K562 (cell line): ENCODE measurements at regions not wholly inside any gene's neighbourhood (a gene's known extent, or its start where the extent isn't known, plus 50 kb on each side); places are given as distances from the start of the nearest gene placed in this dataset.

Source experiments
- ATAC-seq: fragments of 200-7000 bp; cut with Tn5 transposase; 3 replicates; pipeline ENCODE4 v1.9.1; 2020; ENCODE audit warnings: moderate library complexity
- BruUV-seq: library from RNA; stranded (reverse); fragments of 400-500 nt; replicated peaks from 2 replicates; lab custom pipeline; 2021; lab: Mats Ljungman, UMichigan
- CTCF ChIA-PET: fragments of 300-600 bp; formaldehyde crosslinking; extraction: SDS; loops from one replicate; lab custom pipeline; 2021; ENCODE audit warnings: low intra/inter-chr PET ratio; lab: Yijun Ruan, JAX
- POLR2A ChIA-PET: fragments of 300-600, 350-650 bp; sonication (Branson Sonifier 250); formaldehyde crosslinking; extraction: SDS; loops from one replicate; lab custom pipeline; 2021; ENCODE audit warnings: antibody characterized with exemption, inconsistent platforms; lab: Yijun Ruan, JAX
- DNase-seq, 4 experiments: peaks; one replicate each; pipeline versions ENCODE4 v3.0.0 to v3.0.0-alpha.2; 2011 to 2018; ENCODE audit warnings: low spot score in 3 of 4, mixed read lengths in 3 of 4; ENCODE audit errors: extremely low read depth in 1 of 4
- FAIRE-seq: peaks from 2 replicates; lab custom pipeline; 2011; peaks lifted over from hg19 to GRCh38; lab: Jason Lieb, UNC
- H2AFZ ChIP-seq: 2 replicates; pipeline ENCODE4 v1.6.0; 2011; ENCODE audit warnings: low read depth, low read length, control low read depth, inconsistent platforms
- H3K27ac ChIP-seq: fragments of 200-600 bp; 3 replicates; pipeline ENCODE4 v1.8.0; 2011; ENCODE audit warnings: low read depth, mild to moderate bottlenecking, control low read depth, inconsistent platforms, low read length, moderate library complexity, mixed read lengths; ENCODE audit errors: extremely low read depth
- H3K27me3 ChIP-seq, 2 experiments: fragments of 300-600 bp in 1 of 2; 2 replicates in 1 of 2; 3 replicates in 1 of 2; pipeline versions ENCODE4 v1.6.0 to v1.8.0; 2011; ENCODE audit warnings: inconsistent platforms in 2 of 2, low read length in 2 of 2, mild to moderate bottlenecking in 1 of 2, mixed read lengths in 1 of 2, moderate library complexity in 1 of 2; ENCODE audit not compliant: control insufficient read depth in 2 of 2, insufficient read depth in 2 of 2
- H3K36me3 ChIP-seq: fragments of 300-600 bp; 3 replicates; pipeline ENCODE4 v1.8.0; 2011; ENCODE audit warnings: mild to moderate bottlenecking, low read length, inconsistent platforms; ENCODE audit not compliant: control insufficient read depth, insufficient read depth
- H3K4me1 ChIP-seq, 2 experiments: fragments of 200-600 bp in 1 of 2; replicated peaks in 1 of 2; 2 replicates in 1 of 2; 3 replicates in 1 of 2; pipeline versions ENCODE4 v1.5.1 to v1.8.0; 2011; ENCODE audit warnings: inconsistent platforms in 2 of 2, low read length in 2 of 2, mild to moderate bottlenecking in 1 of 2, mixed read lengths in 1 of 2, moderate library complexity in 1 of 2; ENCODE audit not compliant: control insufficient read depth in 2 of 2, insufficient read depth in 2 of 2
- H3K4me2 ChIP-seq: 2 replicates; pipeline ENCODE4 v1.6.1; 2011; ENCODE audit warnings: low read length, control low read depth, inconsistent platforms, mixed read lengths; ENCODE audit not compliant: insufficient read depth
- H3K4me3 ChIP-seq: fragments of 200-600 bp; sonication (generic), shearing (Covaris generic); 2 replicates; pipeline ENCODE4 v1.5.1; 2016; ENCODE audit warnings: control low read depth, inconsistent platforms
- H3K79me2 ChIP-seq: fragments of 200-600 bp; 3 replicates; pipeline ENCODE4 v1.8.0; 2011; ENCODE audit warnings: low read length, inconsistent platforms; ENCODE audit not compliant: control insufficient read depth, insufficient read depth
- H3K9ac ChIP-seq, 2 experiments: 2 replicates each; pipeline versions ENCODE4 v1.6.0 to v1.6.1; 2011; ENCODE audit warnings: low read depth in 2 of 2, low read length in 2 of 2, control low read depth in 1 of 2, inconsistent platforms in 1 of 2, mild to moderate bottlenecking in 1 of 2, mixed read lengths in 1 of 2; ENCODE audit not compliant: insufficient read depth in 1 of 2
- H3K9me1 ChIP-seq: one replicate; pipeline ENCODE4 v1.6.0; 2011; ENCODE audit warnings: inconsistent platforms, mild to moderate bottlenecking, low read length, moderate library complexity; ENCODE audit not compliant: control insufficient read depth, insufficient read depth
- H3K9me3 ChIP-seq: replicated peaks from 2 replicates; pipeline ENCODE4 v1.5.1; 2011; ENCODE audit warnings: low read depth, low read length, inconsistent platforms; ENCODE audit not compliant: control insufficient read depth, insufficient read depth
- H4K20me1 ChIP-seq: replicated peaks from 2 replicates; pipeline ENCODE4 v1.6.1; 2011; ENCODE audit warnings: low read length, inconsistent platforms, mixed read lengths; ENCODE audit not compliant: control insufficient read depth, insufficient read depth
- BMI1 ChIP-seq: fragments of 150-350 bp; IDR thresholded peaks from 2 replicates; pipeline ENCODE4 v1.6.1; 2014; ENCODE audit warnings: low read length
- DEAF1 ChIP-seq: fragments of 450-650 bp; formaldehyde crosslinking; IDR thresholded peaks from 2 replicates; pipeline ENCODE4 v1.4.0; 2020; ENCODE audit warnings: mild to moderate bottlenecking, moderate library complexity
- FOXM1 ChIP-seq, 2 experiments: fragments of 450-650 bp in 1 of 2; sonication (generic) in 1 of 2; formaldehyde crosslinking in 1 of 2; IDR thresholded peaks; 2 replicates each; pipeline versions ENCODE4 v1.6.1 to v1.9.0; 2017 to 2022; ENCODE audit warnings: low read depth in 2 of 2, mild to moderate bottlenecking in 2 of 2, missing genetic modification reagents in 1 of 2, moderate library complexity in 1 of 2
- GABPB1 ChIP-seq: sonication (generic); formaldehyde crosslinking; IDR thresholded peaks from 2 replicates; pipeline ENCODE4 v1.8.0; 2022; ENCODE audit warnings: mild to moderate bottlenecking, missing genetic modification reagents
- MBD1 ChIP-seq: fragments of 250-450 bp; sonication (Bioruptor Pico); IDR thresholded peaks from 2 replicates; pipeline ENCODE4 v1.8.0; 2022; ENCODE audit warnings: inconsistent platforms
- MCM5 ChIP-seq: fragments of 450-650 bp; IDR thresholded peaks from 2 replicates; pipeline ENCODE4 v1.6.1; 2016; ENCODE audit warnings: low read depth
- NFE2L1 ChIP-seq: fragments of 450-650 bp; IDR thresholded peaks from 2 replicates; pipeline ENCODE4 v1.6.1; 2016; ENCODE audit warnings: missing genetic modification characterization, low read depth, mild to moderate bottlenecking, missing compliant biosample characterization, moderate library complexity, borderline replicate concordance
- NR3C1 ChIP-seq: sonication (generic); formaldehyde crosslinking; IDR thresholded peaks from 2 replicates; pipeline ENCODE4 v1.8.1; 2022; ENCODE audit warnings: missing genetic modification reagents
- POLR2G ChIP-seq: fragments of 200-400 bp; formaldehyde crosslinking; IDR thresholded peaks from 2 replicates; pipeline ENCODE4 v1.6.1; 2017; ENCODE audit warnings: low read depth, mild to moderate bottlenecking, antibody characterized with exemption, low read length, moderate library complexity
- RBM34 ChIP-seq: fragments of 200-400 bp; formaldehyde crosslinking; IDR thresholded peaks from 2 replicates; pipeline ENCODE4 v1.6.1; 2018; ENCODE audit warnings: low read length, borderline replicate concordance; ENCODE audit not compliant: insufficient read depth
- RFX1 ChIP-seq: fragments of 450-650 bp; IDR thresholded peaks from 2 replicates; pipeline ENCODE4 v1.6.1; 2016; ENCODE audit warnings: mild to moderate bottlenecking, moderate library complexity
- SP1 ChIP-seq: sonication (generic); formaldehyde crosslinking; IDR thresholded peaks from 2 replicates; pipeline ENCODE4 v1.8.1; 2022; ENCODE audit warnings: mild to moderate bottlenecking, missing genetic modification reagents
- SRSF7 ChIP-seq: fragments of 200-400 bp; formaldehyde crosslinking; optimal IDR thresholded peaks from 2 replicates; pipeline ENCODE3; 2017; ENCODE audit warnings: mild to moderate bottlenecking, low read depth, low read length
- ZKSCAN8 ChIP-seq: fragments of 200-800 bp; sonication (Bioruptor generic); IDR thresholded peaks from 2 replicates; pipeline ENCODE4 v1.6.1; 2016; ENCODE audit warnings: missing genetic modification characterization, missing compliant biosample characterization
- ZNF124 ChIP-seq: sonication (generic); formaldehyde crosslinking; IDR thresholded peaks from 2 replicates; pipeline ENCODE4 v1.8.1; 2022; ENCODE audit warnings: missing genetic modification reagents
- ZNF140 ChIP-seq: fragments of 250-450 bp; sonication (Bioruptor Pico); IDR thresholded peaks from 2 replicates; pipeline ENCODE4 v1.8.0; 2021; ENCODE audit warnings: moderate library complexity, mild to moderate bottlenecking, inconsistent platforms
- ZNF143 ChIP-seq: sonication (generic); formaldehyde crosslinking; IDR thresholded peaks from 2 replicates; pipeline ENCODE4 v1.9.0; 2022; ENCODE audit warnings: mild to moderate bottlenecking, missing genetic modification reagents
- ZNF316 ChIP-seq: fragments of 450-650 bp; IDR thresholded peaks from 2 replicates; pipeline ENCODE4 v1.6.1; 2016
- WGBS: fragments of 100-300 bp; shearing (Covaris generic); methylation state at CpG from one replicate; pipeline ENCODE4 v1.1.6; 2016; ENCODE audit warnings: low coverage, mixed read lengths; ENCODE audit not compliant: insufficient coverage; ENCODE audit errors: missing lambda C conversion rate; 5-methylcytosine and 5-hydroxymethylcytosine counted together
- in situ Hi-C: fragments of 300-500 bp; cut with MboI; formaldehyde crosslinking; loops from 4 replicates; pipeline ENCODE4 v1.15.0; 2018; ENCODE audit warnings: inconsistent platforms, mixed read lengths
- intact Hi-C: fragments of 100-400 bp; cut with micrococcal nuclease; formaldehyde crosslinking; loops from 2 replicates; pipeline ENCODE4 v1.14.2; 2022

GRCh38 chr4:123308667-123309066 is 87.9 kb upstream of the SPRY1 start:
- H3K9me1 ChIP-seq = no peaks in the 10 kb centered on the region
- ATAC-seq (no peak), FAIRE-seq (no peak), DNase-seq (no peak)
- ChIA-PET CTCF (no interaction called here), POLR2A (interaction anchor here (0.9 kb wide), 1 partner anchor 13 kb away, joined by 4 read pairs; no protein-coding TSS in a partner anchor)
- no peaks in the 10 kb centered on the region for H3K27me3 ChIP-seq
- H3K9me3 ChIP-seq = no peaks in the 10 kb centered on the region
- H3K4me3 ChIP-seq = no peak overlapping the region
- no TSS peak for BruUV-seq
- in situ Hi-C loops = no loop called here
- H3K9ac ChIP-seq = no peak overlapping the region
- no peaks in the 10 kb centered on the region for H4K20me1 ChIP-seq
- intact Hi-C loops = no loop called here
- no peaks in the 10 kb centered on the region for H3K4me1 ChIP-seq
- H3K27ac ChIP-seq = no peak overlapping the region
- H3K36me3 ChIP-seq = peaks cover 6% of the 10 kb centered on the region; the same call in 1 of the 3 replicates
- no peak for TF ChIP-seq SRSF7
- TF ChIP-seq RBM34 = no peak
- no peak for TF ChIP-seq DEAF1
- TF ChIP-seq ZKSCAN8 (CRISPR knock-in tag) = no peak
- no peak for TF ChIP-seq FOXM1 (IDR thresholded peaks at IDR 0.05; ENCODE audit: low read depth)
- TF ChIP-seq FOXM1 (CRISPR knock-in tag; IDR thresholded peaks at IDR 0.05; ENCODE audit: low read depth) = no peak
- no peak for TF ChIP-seq GABPB1 (CRISPR knock-in tag)
- TF ChIP-seq SP1 = no peak
- no peak for TF ChIP-seq NFE2L1 (tag)
- no peak for TF ChIP-seq MCM5
- TF ChIP-seq ZNF316 = no peak
- TF ChIP-seq ZNF143 = no peak
- no peak for TF ChIP-seq RFX1
- no peak for TF ChIP-seq BMI1
- no peak for TF ChIP-seq NR3C1 (CRISPR knock-in tag)
- TF ChIP-seq ZNF140 (CRISPR knock-in tag) = no peak
- TF ChIP-seq POLR2G = no peak
- TF ChIP-seq MBD1 = no peak
- no peak for TF ChIP-seq ZNF124 (CRISPR knock-in tag)
- no peak overlapping the region for H3K4me2 ChIP-seq
- no peak overlapping the region for H2AFZ ChIP-seq
- no peaks in the 10 kb centered on the region for H3K79me2 ChIP-seq
- WGBS = 91% methylated on average over 1 of the region's 1 CpG
